ENCODE measurements at regions not wholly inside any gene's neighbourhood (a gene's known extent, or its start where the extent isn't known, plus 50 kb on each side); places are given as distances from the start of the nearest gene placed in this dataset.

DNA sequence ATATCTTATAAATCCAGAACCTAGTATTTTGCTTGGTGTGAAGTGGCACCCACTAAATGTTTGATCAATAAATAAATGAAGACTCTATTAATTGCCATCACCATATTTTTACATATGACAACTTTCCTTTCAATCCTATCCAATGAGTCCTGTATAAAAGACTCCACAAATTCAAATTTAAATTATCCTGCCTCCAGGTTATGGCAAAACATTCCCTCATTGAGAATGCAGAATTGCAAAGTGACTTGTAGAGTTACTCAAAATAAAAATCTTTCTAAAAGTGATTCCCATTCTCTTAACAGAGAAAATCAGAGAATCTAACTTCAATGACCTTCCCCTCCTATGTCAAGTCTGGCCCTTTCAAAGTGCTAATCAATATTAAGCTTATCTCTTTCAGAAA is 236.8 kb downstream of the GRB14 start:
- POLR2A ChIA-PET = no interaction called here
- CTCF ChIA-PET = no interaction called here
- Histone ChIP-seq H3K36me3 (replicated peaks in 1 of 2; ENCODE audit: control insufficient read depth in 1 of 2, insufficient read depth in 2 of 2, low read length in 1 of 2) (no peaks in the 10 kb centered on the region), H3K4me1 (ENCODE audit: control insufficient read depth in 1 of 2, insufficient read depth in 2 of 2, low read depth in 1 of 2, low read length in 1 of 2) (peaks cover 0 to 10% of the 10 kb centered on the region in 2 experiments; a peak in 2 of 4 replicates), H4K20me1 (ENCODE audit: insufficient read depth) (no peaks in the 10 kb centered on the region), H3K9me3 (no peaks in the 10 kb centered on the region), H3K27ac (ENCODE audit: low read depth in 2 of 2, low read length in 1 of 2) (no peak overlapping the region), H3K79me2 (ENCODE audit: insufficient read depth) (no peaks in the 10 kb centered on the region), H2AFZ (ENCODE audit: low read depth) (no peak overlapping the region), H3K9me2 (no peaks in the 10 kb centered on the region), H3K4me3 (ENCODE audit: low read depth in 2 of 2, low read length in 1 of 2) (no peak overlapping the region), H3K9ac (no peak overlapping the region), H3F3A (replicated peaks; ENCODE audit: insufficient read depth) (no peaks in the 10 kb centered on the region), H3K4me2 (no peak overlapping the region), H3K27me3 (ENCODE audit: insufficient read depth) (no peaks in the 10 kb centered on the region)
- no peak for DNase-seq
- TF ChIP-seq, protein P1, sequence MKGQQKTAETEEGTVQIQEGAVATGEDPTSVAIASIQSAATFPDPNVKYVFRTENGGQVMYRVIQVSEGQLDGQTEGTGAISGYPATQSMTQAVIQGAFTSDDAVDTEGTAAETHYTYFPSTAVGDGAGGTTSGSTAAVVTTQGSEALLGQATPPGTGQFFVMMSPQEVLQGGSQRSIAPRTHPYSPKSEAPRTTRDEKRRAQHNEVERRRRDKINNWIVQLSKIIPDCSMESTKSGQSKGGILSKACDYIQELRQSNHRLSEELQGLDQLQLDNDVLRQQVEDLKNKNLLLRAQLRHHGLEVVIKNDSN (IDR thresholded peaks at IDR 0.05; ENCODE audit: borderline replicate concordance, low read depth) = no peak
- TF ChIP-seq TAF1 (IDR thresholded peaks at IDR 0.05; ENCODE audit: borderline replicate concordance, low read depth, low read length) = no peak
- no peak for TF ChIP-seq GATA2 (CRISPR knock-in tag; IDR thresholded peaks at IDR 0.05)
- no peak for TF ChIP-seq SMC3 (IDR thresholded peaks at IDR 0.05; ENCODE audit: low read depth, low read length)
- TF ChIP-seq FOSL2 (IDR thresholded peaks at IDR 0.05; ENCODE audit: borderline replicate concordance, low read depth) = no peak
- TF ChIP-seq, protein P2, sequence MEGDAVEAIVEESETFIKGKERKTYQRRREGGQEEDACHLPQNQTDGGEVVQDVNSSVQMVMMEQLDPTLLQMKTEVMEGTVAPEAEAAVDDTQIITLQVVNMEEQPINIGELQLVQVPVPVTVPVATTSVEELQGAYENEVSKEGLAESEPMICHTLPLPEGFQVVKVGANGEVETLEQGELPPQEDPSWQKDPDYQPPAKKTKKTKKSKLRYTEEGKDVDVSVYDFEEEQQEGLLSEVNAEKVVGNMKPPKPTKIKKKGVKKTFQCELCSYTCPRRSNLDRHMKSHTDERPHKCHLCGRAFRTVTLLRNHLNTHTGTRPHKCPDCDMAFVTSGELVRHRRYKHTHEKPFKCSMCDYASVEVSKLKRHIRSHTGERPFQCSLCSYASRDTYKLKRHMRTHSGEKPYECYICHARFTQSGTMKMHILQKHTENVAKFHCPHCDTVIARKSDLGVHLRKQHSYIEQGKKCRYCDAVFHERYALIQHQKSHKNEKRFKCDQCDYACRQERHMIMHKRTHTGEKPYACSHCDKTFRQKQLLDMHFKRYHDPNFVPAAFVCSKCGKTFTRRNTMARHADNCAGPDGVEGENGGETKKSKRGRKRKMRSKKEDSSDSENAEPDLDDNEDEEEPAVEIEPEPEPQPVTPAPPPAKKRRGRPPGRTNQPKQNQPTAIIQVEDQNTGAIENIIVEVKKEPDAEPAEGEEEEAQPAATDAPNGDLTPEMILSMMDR (IDR thresholded peaks at IDR 0.05) = no peak
- TF ChIP-seq JUND (IDR thresholded peaks at IDR 0.05) = no peak

DNA sequence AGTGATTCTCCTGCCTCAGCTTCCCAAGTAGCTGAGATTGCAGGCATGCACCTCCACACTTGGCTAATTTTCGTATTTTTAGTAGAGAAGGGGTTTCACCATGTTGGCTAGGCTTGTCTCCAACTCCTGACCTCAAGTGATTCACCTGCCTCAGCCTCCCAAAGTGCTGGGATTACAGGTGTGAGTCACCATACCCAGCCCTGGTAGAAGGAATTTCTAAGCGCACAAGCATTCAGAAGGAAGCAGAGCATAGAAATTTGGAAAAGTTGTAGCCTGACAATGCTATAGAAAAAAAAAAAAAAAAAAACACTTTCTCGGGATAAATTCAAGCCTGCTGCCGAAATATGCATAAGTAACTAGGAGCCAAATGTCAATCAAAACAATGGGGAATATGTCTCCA is 249.4 kb downstream of the GRB14 start:
- Histone ChIP-seq H3K9ac (no peak overlapping the region), H4K20me1 (ENCODE audit: insufficient read depth) (no peaks in the 10 kb centered on the region), H3K4me1 (ENCODE audit: control insufficient read depth in 1 of 2, insufficient read depth in 2 of 2, low read depth in 1 of 2, low read length in 1 of 2) (peaks cover 0 to under 1% of the 10 kb centered on the region in 2 experiments; a peak in 1 of 4 replicates), H3K4me2 (no peak overlapping the region), H3K4me3 (ENCODE audit: low read depth in 2 of 2, low read length in 1 of 2) (no peak overlapping the region), H3F3A (replicated peaks; ENCODE audit: insufficient read depth) (no peaks in the 10 kb centered on the region), H3K36me3 (replicated peaks in 1 of 2; ENCODE audit: control insufficient read depth in 1 of 2, insufficient read depth in 2 of 2, low read length in 1 of 2) (no peaks in the 10 kb centered on the region), H3K9me2 (no peaks in the 10 kb centered on the region), H3K27ac (ENCODE audit: low read depth in 2 of 2, low read length in 1 of 2) (no peak overlapping the region), H3K79me2 (ENCODE audit: insufficient read depth) (no peaks in the 10 kb centered on the region), H3K27me3 (ENCODE audit: insufficient read depth) (no peaks in the 10 kb centered on the region), H3K9me3 (no peaks in the 10 kb centered on the region), H2AFZ (ENCODE audit: low read depth) (no peak overlapping the region)
- no peak for DNase-seq
- ChIA-PET POLR2A (no interaction called here), CTCF (interaction anchor here (1.2 kb wide), 1 partner anchor 14 kb away, joined by 3 read pairs; no protein-coding TSS in a partner anchor)
- TF ChIP-seq RCOR1 (IDR thresholded peaks at IDR 0.05; ENCODE audit: low read length) = no peak
- no peak for TF ChIP-seq FOXJ3 (CRISPR knock-in tag; IDR thresholded peaks at IDR 0.05)
- TF ChIP-seq TCF12 (IDR thresholded peaks at IDR 0.05) = no peak
- no peak for TF ChIP-seq NRF1 (IDR thresholded peaks at IDR 0.05; ENCODE audit: low read depth, low read length)
- TF ChIP-seq MXI1 (IDR thresholded peaks at IDR 0.05; ENCODE audit: low read depth, low read length) = no peak
- TF ChIP-seq, protein P3, sequence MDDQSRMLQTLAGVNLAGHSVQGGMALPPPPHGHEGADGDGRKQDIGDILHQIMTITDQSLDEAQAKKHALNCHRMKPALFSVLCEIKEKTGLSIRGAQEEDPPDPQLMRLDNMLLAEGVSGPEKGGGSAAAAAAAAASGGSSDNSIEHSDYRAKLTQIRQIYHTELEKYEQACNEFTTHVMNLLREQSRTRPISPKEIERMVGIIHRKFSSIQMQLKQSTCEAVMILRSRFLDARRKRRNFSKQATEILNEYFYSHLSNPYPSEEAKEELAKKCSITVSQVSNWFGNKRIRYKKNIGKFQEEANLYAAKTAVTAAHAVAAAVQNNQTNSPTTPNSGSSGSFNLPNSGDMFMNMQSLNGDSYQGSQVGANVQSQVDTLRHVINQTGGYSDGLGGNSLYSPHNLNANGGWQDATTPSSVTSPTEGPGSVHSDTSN (IDR thresholded peaks at IDR 0.05) = no peak
- no peak for TF ChIP-seq JUND (IDR thresholded peaks at IDR 0.05)
- no peak for TF ChIP-seq EP300 (IDR thresholded peaks at IDR 0.05; ENCODE audit: borderline replicate concordance in 1 of 2, low read depth in 1 of 2, low read length in 1 of 2)
- TF ChIP-seq POLR2AphosphoS5 (IDR thresholded peaks at IDR 0.05; ENCODE audit: low read depth, low read length) = no peak
- no peak for TF ChIP-seq FOSL2 (IDR thresholded peaks at IDR 0.05; ENCODE audit: borderline replicate concordance, low read depth)
- TF ChIP-seq SMC3 (IDR thresholded peaks at IDR 0.05; ENCODE audit: low read depth, low read length) = no peak
- TF ChIP-seq, protein P4, sequence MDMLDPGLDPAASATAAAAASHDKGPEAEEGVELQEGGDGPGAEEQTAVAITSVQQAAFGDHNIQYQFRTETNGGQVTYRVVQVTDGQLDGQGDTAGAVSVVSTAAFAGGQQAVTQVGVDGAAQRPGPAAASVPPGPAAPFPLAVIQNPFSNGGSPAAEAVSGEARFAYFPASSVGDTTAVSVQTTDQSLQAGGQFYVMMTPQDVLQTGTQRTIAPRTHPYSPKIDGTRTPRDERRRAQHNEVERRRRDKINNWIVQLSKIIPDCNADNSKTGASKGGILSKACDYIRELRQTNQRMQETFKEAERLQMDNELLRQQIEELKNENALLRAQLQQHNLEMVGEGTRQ (IDR thresholded peaks at IDR 0.05; ENCODE audit: borderline replicate concordance, low read depth, low read length) = no peak
- no peak for TF ChIP-seq GABPA (IDR thresholded peaks at IDR 0.05; ENCODE audit: low read depth)
- no peak for TF ChIP-seq ELF1 (IDR thresholded peaks at IDR 0.05)
- no peak for TF ChIP-seq GATA2 (CRISPR knock-in tag; IDR thresholded peaks at IDR 0.05)
- no peak for TF ChIP-seq NFIC (IDR thresholded peaks at IDR 0.05; ENCODE audit: borderline replicate concordance)
- no peak for TF ChIP-seq TEAD4 (IDR thresholded peaks at IDR 0.05; ENCODE audit: borderline replicate concordance, insufficient read depth)
- 50% methylated on average over 4 of the region's 4 CpGs for WGBS (ENCODE audit: low lambda C conversion rate)

Measured in SK-N-SH (cell line).